NCI-H1105 (cell line): ENCODE measurements at regions not wholly inside any gene's neighbourhood (a gene's known extent, or its start where the extent isn't known, plus 50 kb on each side); places are given as distances from the start of the nearest gene placed in this dataset.

Experiments used
- DNase-seq: peaks from one replicate; lab custom pipeline; 2025; lab: John Stamatoyannopoulos, UW

- no peak for DNase-seq
Measured at GRCh38 chr2:185990861-185991525, 252.4 kb downstream of the FSIP2 start.

DNA sequence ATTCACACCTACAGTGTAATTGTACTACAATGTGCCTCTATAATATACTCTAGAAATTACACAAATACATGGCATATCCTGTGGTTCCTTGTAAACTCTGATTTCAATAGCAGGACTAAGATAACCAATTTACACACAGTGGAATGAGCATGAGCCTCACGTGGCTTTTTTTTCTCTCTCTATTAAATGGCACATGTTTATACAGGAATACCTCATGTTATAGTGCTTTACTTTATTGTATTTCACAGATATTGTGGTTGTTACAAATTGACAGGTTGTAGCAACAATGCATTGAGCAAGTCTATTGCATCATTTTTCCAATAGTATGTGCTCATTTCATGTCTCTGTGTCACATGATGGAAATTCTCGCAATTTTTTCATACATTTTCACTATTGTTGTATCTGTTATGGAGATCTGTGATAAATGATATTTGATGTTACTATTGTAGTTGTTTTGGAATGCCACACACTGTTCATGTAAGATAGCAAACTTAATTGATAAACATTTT is 260.0 kb downstream of the FSIP2 start:
- DNase-seq, result no peak

DNA sequence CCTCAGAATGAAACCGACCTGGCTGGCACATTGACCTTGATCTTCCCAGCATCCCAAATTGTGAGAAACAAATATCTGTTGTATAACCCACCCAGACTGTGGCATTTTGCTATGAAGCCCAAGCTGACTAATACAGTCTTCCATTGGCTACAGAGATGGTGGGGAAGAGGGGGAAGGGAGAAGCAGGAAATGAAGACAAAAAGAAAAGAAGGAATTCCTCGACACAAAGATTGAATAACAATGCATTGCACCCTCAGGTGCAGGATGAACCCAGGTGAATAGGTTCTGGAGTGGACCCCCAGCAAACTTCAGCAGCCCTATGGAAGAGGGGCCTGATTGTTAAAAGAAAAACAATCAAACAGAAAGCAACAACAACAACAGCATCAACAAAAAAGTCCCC is 270.7 kb downstream of the FSIP2 start:
- no peak for DNase-seq

- DNase-seq, result no peak
Measured at GRCh38 chr2:186017278-186017677, 278.7 kb downstream of the FSIP2 start.

DNA sequence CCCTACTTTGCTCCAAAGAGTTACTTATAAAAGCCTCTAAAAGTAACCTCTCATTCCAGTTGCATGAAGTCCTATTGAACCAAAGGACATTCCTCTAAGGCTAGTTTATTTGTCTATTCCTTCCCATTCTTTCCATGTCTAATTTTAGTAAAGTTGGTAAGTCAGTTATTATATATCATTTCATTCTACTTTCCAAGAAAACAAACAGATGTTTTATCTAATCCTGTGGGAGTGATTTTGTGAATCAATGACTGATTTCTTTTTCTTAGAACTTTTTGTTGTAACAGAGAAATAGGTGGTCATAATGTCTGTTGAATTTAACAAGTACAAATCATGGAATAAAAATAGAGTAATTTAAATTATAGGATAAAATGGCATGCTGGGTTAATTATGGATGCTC is 286.3 kb downstream of the FSIP2 start:
- no peak for DNase-seq

DNA sequence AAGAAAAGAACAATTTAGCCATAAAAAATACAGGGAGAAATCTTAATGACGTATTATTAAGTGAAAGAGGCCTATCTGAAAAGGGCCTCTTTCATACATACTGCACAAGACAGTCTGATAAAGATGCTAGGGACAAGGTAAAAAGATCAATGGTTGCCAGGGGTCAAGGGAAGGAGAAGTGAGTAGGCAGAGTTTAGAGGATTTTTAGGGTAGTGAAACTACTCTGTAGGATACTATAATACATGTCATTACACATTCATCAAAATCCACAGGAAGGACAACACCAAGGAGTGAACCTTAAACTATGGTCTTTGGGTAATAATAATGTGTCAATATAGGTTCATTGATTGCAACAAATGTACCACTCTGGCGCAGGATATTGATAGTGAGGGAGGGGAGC is 289.3 kb downstream of the FSIP2 start:
- DNase-seq, result no peak

- no peak for DNase-seq
Measured at GRCh38 chr2:186031229-186031628, 292.6 kb downstream of the FSIP2 start.

DNA sequence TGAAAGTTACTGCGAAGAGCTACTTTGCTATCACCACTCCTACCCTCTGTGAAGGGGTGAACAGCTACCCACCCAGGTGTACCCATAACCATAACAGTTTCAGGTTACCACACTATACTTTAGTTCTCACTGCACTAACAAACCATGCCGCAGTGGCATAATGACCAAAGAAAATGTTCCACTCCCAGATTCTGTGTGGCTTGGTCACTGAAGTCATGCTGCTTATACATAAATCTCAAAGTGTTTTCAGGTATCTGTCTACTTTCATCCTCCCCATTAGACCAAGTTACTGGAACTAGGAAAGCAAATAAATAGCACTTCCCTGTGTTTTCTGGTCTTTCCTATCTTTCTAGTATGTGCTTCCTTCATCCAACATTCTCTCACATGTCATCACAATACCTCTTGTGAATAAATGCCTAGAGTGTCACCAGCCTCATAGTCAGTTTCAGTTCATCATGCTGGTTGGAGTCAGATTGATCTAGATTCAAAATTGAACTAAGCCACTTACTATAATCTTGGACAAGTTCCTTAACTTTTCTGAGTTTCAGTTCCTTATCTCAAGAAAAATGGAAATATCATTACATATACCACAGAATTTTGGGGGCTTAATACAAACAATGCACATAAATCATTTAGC is 293.6 kb downstream of the FSIP2 start:
- DNase-seq, result no peak

- no peak for DNase-seq
Measured at GRCh38 chr2:186032930-186033329, 294.3 kb downstream of the FSIP2 start.

GRCh38 chr2:186033541-186033940 is 294.9 kb downstream of the FSIP2 start:
- no peak for DNase-seq

DNA sequence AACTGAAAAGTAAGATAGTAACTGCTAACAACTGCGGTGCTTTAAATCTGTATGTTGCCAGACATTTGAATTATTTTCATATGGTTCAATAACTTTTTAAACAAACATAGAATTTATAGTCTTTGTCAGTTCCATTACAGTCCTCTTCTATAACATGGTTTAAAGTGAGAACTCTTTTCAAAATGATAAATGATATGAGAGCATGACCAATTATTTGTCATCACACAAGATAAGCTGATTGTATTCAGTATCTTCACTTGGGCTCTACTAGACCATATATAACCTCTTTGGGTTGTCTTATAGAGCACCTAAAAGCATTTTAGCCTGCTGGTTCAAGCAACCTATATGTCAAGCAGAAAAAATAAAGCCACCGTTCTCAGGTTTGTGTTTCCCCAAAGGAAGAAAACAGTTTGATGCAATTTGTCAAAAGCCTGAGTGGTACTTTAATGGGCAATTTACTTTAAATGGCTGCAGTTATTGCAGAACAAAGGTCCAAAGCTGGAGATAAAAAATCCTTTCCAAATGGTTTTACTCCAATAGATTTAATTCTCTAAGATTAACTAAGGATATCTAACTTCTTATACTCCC is 298.4 kb downstream of the FSIP2 start:
- DNase-seq, result no peak

- DNase-seq, result no peak
Measured at GRCh38 chr2:186042207-186043028, 303.8 kb downstream of the FSIP2 start.

DNA sequence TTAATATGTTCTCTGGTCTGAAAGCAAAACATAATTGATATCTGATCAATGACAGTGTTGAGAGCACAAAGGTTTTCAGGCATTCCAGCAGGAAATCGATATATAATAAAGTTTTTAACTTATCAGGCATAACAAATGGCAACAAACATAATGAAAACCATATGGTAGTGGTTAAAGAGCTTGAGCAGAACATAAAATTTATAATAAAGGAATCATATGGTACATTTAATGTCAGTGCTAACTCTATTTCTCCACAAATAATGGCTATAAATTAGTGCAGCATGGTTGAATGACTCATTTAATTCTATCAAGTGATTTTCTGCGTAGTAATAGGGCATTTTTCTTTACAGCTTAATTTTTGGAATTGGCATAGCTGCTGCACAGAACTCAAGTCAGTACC is 306.2 kb downstream of the FSIP2 start:
- DNase-seq, result no peak

- DNase-seq, result no peak
Measured at GRCh38 chr2:186052930-186053329, 314.3 kb downstream of the FSIP2 start.

DNA sequence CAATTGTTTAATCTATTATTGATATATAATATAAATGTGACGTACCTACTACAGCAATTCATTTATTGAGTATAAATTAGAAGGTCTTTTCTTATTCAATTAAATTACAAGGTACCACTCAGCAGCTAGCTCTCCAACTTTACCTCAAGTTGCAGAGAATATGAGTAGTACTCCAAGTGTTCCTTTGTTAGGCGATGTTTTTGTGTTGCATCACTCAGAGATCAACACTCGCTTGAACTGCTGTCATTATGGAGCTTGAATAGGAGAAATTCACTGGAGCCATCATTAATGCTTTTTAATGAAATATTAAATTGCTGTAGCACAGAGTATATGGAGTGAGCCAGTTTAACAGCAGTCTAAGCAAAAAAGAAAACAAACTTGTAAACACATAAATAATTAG is 320.0 kb downstream of the FSIP2 start:
- peak; percentile 68 for DNase-seq

DNA sequence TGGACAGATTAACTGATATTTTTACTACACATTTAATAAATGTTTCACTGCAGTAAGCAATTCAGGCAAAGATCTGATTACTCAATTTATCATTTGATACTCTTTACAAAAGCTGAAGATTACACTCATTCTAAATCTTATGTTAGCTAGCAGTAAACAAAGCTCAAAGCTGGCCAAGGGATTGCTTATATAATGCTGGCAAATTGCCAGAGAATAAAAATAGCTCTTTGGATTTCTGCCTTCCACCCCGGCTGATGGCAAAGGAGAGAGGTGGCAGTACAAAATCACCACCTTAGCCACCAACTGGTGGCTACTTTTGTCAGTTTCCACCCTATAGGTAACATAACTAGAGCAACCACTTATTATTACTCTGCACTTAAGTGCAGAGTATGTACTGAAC is 320.5 kb downstream of the FSIP2 start:
- peak; percentile 75 for DNase-seq

GRCh38 chr2:186060744-186061440 is 322.3 kb downstream of the FSIP2 start:
- no peak for DNase-seq

- no peak for DNase-seq
Measured at GRCh38 chr2:186064507-186064906, 325.9 kb downstream of the FSIP2 start.

DNA sequence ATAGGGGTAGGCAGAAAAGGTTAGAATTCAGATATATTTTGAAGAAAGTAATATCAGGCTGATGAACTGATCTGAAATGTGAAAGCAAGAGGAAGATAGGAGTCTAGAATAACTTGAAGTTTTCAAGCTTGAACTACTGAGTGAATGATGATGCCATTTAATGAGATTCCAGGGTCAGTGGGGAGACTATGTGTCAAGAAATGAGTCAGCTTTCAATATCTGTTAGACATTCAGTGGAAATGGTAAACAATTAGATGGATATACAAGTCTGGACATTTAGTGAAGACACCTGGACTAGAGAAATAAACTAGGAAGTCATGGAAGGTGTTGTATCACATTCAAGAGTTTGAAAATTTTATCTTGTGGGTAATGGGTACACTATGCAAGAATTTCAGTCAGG is 326.9 kb downstream of the FSIP2 start:
- no peak for DNase-seq

- no peak for DNase-seq
Measured at GRCh38 chr2:186068139-186068801, 329.7 kb downstream of the FSIP2 start.

- DNase-seq, result no peak
Measured at GRCh38 chr2:186069676-186070075, 331.1 kb downstream of the FSIP2 start.
